NB4 (cell line): ENCODE measurements at regions not wholly inside any gene's neighbourhood (a gene's known extent, or its start where the extent isn't known, plus 50 kb on each side); places are given as distances from the start of the nearest gene placed in this dataset.
A peak's percentile ranks its signal among the peaks of the same experiment; 100 is the strongest.

ENCODE experiments used
- DNase-seq: peaks from one replicate; pipeline ENCODE4 v3.0.0; 2010; ENCODE audit warnings: low read depth
- H3K4me3 ChIP-seq: one replicate; pipeline ENCODE4 v1.5.1; 2011; ENCODE audit warnings: mild to moderate bottlenecking, low read depth, low read length, moderate library complexity
- CTCF ChIP-seq: IDR thresholded peaks from one replicate; pipeline ENCODE4 v1.5.1; 2012; ENCODE audit warnings: low read depth, low read length
- MAX ChIP-seq: IDR thresholded peaks from 2 replicates; pipeline ENCODE4 v1.6.1; 2011; ENCODE audit warnings: low read depth, low read length
- MYC ChIP-seq: IDR thresholded peaks from 2 replicates; pipeline ENCODE4 v1.6.1; 2011; ENCODE audit warnings: low read depth, low read length
- POLR2A ChIP-seq: IDR thresholded peaks from 2 replicates; pipeline ENCODE4 v1.6.1; 2011; ENCODE audit warnings: mild to moderate bottlenecking; ENCODE audit not compliant: insufficient read length; ENCODE audit errors: extremely low read depth

- TF ChIP-seq POLR2A (no peak), MYC (no peak), MAX (no peak), CTCF (no peak)
- H3K4me3 ChIP-seq: no peak overlapping the region
- no peak for DNase-seq
Observed at GRCh38 chr18:23356424-23356823, 96.7 kb upstream of the RIOK3 start.

GRCh38 chr18:23356915-23357601 is 96.0 kb upstream of the RIOK3 start:
- TF ChIP-seq POLR2A (no peak), MYC (no peak), MAX (no peak)
- no peak overlapping the region for H3K4me3 ChIP-seq
- peak; percentile 23 for DNase-seq

- TF ChIP-seq POLR2A (no peak), MAX (no peak), MYC (no peak), CTCF (no peak)
- peak overlapping the region; percentile 9 for H3K4me3 ChIP-seq
- no peak for DNase-seq
Observed at GRCh38 chr18:23357996-23358594, 95.0 kb upstream of the RIOK3 start.

GRCh38 chr18:23359421-23359820 is 93.7 kb upstream of the RIOK3 start:
- DNase-seq: peak; percentile 8
- no peak overlapping the region for H3K4me3 ChIP-seq
- TF ChIP-seq MYC: no peak
- TF ChIP-seq MAX: no peak

GRCh38 chr18:23363865-23364570 is 89.1 kb upstream of the RIOK3 start:
- no peak for TF ChIP-seq MAX
- no peak for TF ChIP-seq POLR2A
- TF ChIP-seq CTCF: no peak
- no peak for TF ChIP-seq MYC
- no peak for DNase-seq
- no peak overlapping the region for H3K4me3 ChIP-seq

- no peak for TF ChIP-seq MAX
- no peak for TF ChIP-seq POLR2A
- no peak for TF ChIP-seq CTCF
- TF ChIP-seq MYC: no peak
- no peak for DNase-seq
- H3K4me3 ChIP-seq: no peak overlapping the region
Observed at GRCh38 chr18:23365602-23366001, 87.5 kb upstream of the RIOK3 start.
